ENCODE measurements at regions not wholly inside any gene's neighbourhood (a gene's known extent, or its start where the extent isn't known, plus 50 kb on each side); places are given as distances from the start of the nearest gene placed in this dataset.

GRCh38 chr13:55661505-55661904, 1479.2 kb upstream of the PRR20A start:
- ChIA-PET CTCF (no interaction called here), POLR2A (no interaction called here)
- Mint-ChIP-seq H3K9me3 (peaks cover 11% of the 10 kb centered on the region), H3K4me3 (no peak overlapping the region), H3K36me3 (peaks cover 75% of the 10 kb centered on the region), H3K4me1 (peaks cover 61% of the 10 kb centered on the region), H3K27me3 (ENCODE audit: low read depth) (no peaks in the 10 kb centered on the region), H3K27ac (peak overlapping the region; percentile 68)
- ATAC-seq: peak; percentile 26; the same call in 1 of the 2 replicates
- DNase-seq (ENCODE audit: low spot score): no peak
- TF ChIP-seq FOXP4 (CRISPR knock-in tag; IDR thresholded peaks at IDR 0.05) (no peak), CDX4 (CRISPR knock-in tag; IDR thresholded peaks at IDR 0.05; ENCODE audit: borderline replicate concordance) (no peak), PRRX2 (CRISPR knock-in tag; IDR thresholded peaks at IDR 0.05) (no peak), FOXJ3 (CRISPR knock-in tag; IDR thresholded peaks at IDR 0.05; ENCODE audit: borderline replicate concordance) (no peak), ERG (CRISPR knock-in tag; IDR thresholded peaks at IDR 0.05) (no peak), HMGA2 (CRISPR knock-in tag; IDR thresholded peaks at IDR 0.05) (no peak), HMGXB4 (CRISPR knock-in tag; IDR thresholded peaks at IDR 0.05) (no peak), IRF1 (CRISPR knock-in tag; IDR thresholded peaks at IDR 0.05) (no peak), GABPB1 (CRISPR knock-in tag; IDR thresholded peaks at IDR 0.05) (no peak), SOX15 (CRISPR knock-in tag; IDR thresholded peaks at IDR 0.05) (no peak), NR1H2 (CRISPR knock-in tag; IDR thresholded peaks at IDR 0.05) (no peak)

GRCh38 chr13:55664178-55664577, 1476.5 kb upstream of the PRR20A start:
- TF ChIP-seq E2F5 (CRISPR knock-in tag; IDR thresholded peaks at IDR 0.05) (no peak), NFYB (CRISPR knock-in tag; conservative IDR thresholded peaks at IDR 0.05; ENCODE audit: low read depth) (no peak), ZBTB43 (CRISPR knock-in tag; IDR thresholded peaks at IDR 0.05) (no peak), ZNF232 (CRISPR knock-in tag; IDR thresholded peaks at IDR 0.05) (no peak), TCF7 (CRISPR knock-in tag; IDR thresholded peaks at IDR 0.05; ENCODE audit: low read depth) (no peak), TEAD4 (CRISPR knock-in tag; IDR thresholded peaks at IDR 0.05) (no peak), FOXP1 (CRISPR knock-in tag; IDR thresholded peaks at IDR 0.05; ENCODE audit: borderline replicate concordance) (no peak), E2F4 (CRISPR knock-in tag; IDR thresholded peaks at IDR 0.05; ENCODE audit: borderline replicate concordance, low read depth) (no peak)
- Mint-ChIP-seq H3K27ac (peak overlapping the region; percentile 25), H3K9me3 (peaks cover 11% of the 10 kb centered on the region), H3K27me3 (ENCODE audit: low read depth) (no peaks in the 10 kb centered on the region), H3K36me3 (peaks cover 53% of the 10 kb centered on the region), H3K4me1 (peaks cover 64% of the 10 kb centered on the region), H3K4me3 (no peak overlapping the region; the same call in 1 of the 2 replicates)
- ChIA-PET CTCF (no interaction called here), POLR2A (interaction anchor here (0.7 kb wide), 1 partner anchor 8 kb away, joined by 3 read pairs; no protein-coding TSS in a partner anchor)
- no peak for DNase-seq (ENCODE audit: low spot score)
- ATAC-seq: peak; percentile 58
